Spleen (tissue), 7 donors: ENCODE measurements at regions not wholly inside any gene's neighbourhood (a gene's known extent, or its start where the extent isn't known, plus 50 kb on each side); places are given as distances from the start of the nearest gene placed in this dataset.

Experiments used
- CTCF ChIP-seq, 11 experiments: fragments of 200-600 bp in 7 of 11; fragments of 450-650 bp in 4 of 11; sonication (generic) in 4 of 11; IDR thresholded peaks in 8 of 11; conservative IDR thresholded peaks in 3 of 11; 1 replicate in 7 of 11; 2 replicates in 4 of 11; pipeline versions ENCODE4 v1.4.0 to v1.8.0; 2016 to 2021; ENCODE audit warnings: antibody characterized with exemption in 11 of 11, inconsistent platforms in 4 of 11, mild to moderate bottlenecking in 1 of 11
- POLR2A ChIP-seq, 3 donors: fragments of 450-650 bp; IDR thresholded peaks; one replicate each; pipeline ENCODE4 v1.5.1; 2017; ENCODE audit warnings: antibody characterized with exemption in 3 of 3, mild to moderate bottlenecking in 1 of 3
- POLR2AphosphoS5 ChIP-seq, 3 donors: sonication (generic); formaldehyde crosslinking; IDR thresholded peaks; one replicate each; pipeline ENCODE4 v1.5.1; 2017; ENCODE audit warnings: antibody characterized with exemption in 3 of 3
- donor health status: DM: no; HTN: no; CAD: no; lungs with moderate emphysema.
- donor health status: DM: no; HTN: no; CAD: no.
- donor health status: DM: no; HTN: no; CAD: no.

GRCh38 chr2:42907835-42908234 lies 115.5 kb upstream of the HAAO start:
- no peak for TF ChIP-seq POLR2AphosphoS5 (IDR thresholded peaks at IDR 0.05)
- TF ChIP-seq CTCF (IDR thresholded peaks at IDR 0.05 in 8 of 11, conservative IDR thresholded peaks at IDR 0.05 in 3 of 11), result no peak
- no peak for TF ChIP-seq POLR2A (IDR thresholded peaks at IDR 0.05)
